DOHH2 (cell line): ENCODE measurements at regions not wholly inside any gene's neighbourhood (a gene's known extent, or its start where the extent isn't known, plus 50 kb on each side); places are given as distances from the start of the nearest gene placed in this dataset.

Experiments used
- H3F3A ChIP-seq: fragments of 200-600 bp; sonication (generic), shearing (Covaris generic); 2 replicates; pipeline ENCODE4 v1.6.0; 2016; ENCODE audit warnings: antibody characterized with exemption, mild to moderate bottlenecking; ENCODE audit not compliant: control insufficient read depth, insufficient read depth
- H3K27ac ChIP-seq: fragments of 200-600 bp; sonication (generic); 2 replicates; pipeline ENCODE4 v1.5.1; 2014; ENCODE audit warnings: low read depth, mild to moderate bottlenecking, low read length, moderate library complexity
- H3K27me3 ChIP-seq: fragments of 200-600 bp; sonication (generic); 2 replicates; pipeline ENCODE4 v1.6.1; 2014; ENCODE audit warnings: mild to moderate bottlenecking, low read length, mixed read lengths; ENCODE audit not compliant: control insufficient read depth
- H3K36me3 ChIP-seq: fragments of 200-600 bp; sonication (generic); 2 replicates; pipeline ENCODE4 v1.6.1; 2014; ENCODE audit warnings: mild to moderate bottlenecking, low read length, moderate library complexity, mixed read lengths; ENCODE audit not compliant: control insufficient read depth
- H3K4me1 ChIP-seq: fragments of 200-600 bp; sonication (generic); 2 replicates; pipeline ENCODE4 v1.6.1; 2014; ENCODE audit warnings: mild to moderate bottlenecking, low read length, mixed read lengths; ENCODE audit not compliant: control insufficient read depth
- H3K4me2 ChIP-seq: fragments of 200-600 bp; sonication (generic); 2 replicates; pipeline ENCODE4 v1.6.0; 2014; ENCODE audit warnings: mild to moderate bottlenecking, low read length, moderate library complexity
- H3K4me3 ChIP-seq: fragments of 200-600 bp; sonication (generic); 2 replicates; pipeline ENCODE4 v1.5.1; 2014; ENCODE audit warnings: mild to moderate bottlenecking, low read length, mixed read lengths
- H3K79me2 ChIP-seq: fragments of 200-600 bp; sonication (generic); 2 replicates; pipeline ENCODE4 v1.6.1; 2014; ENCODE audit warnings: mild to moderate bottlenecking, low read length, mixed read lengths; ENCODE audit not compliant: control insufficient read depth
- H3K9me2 ChIP-seq: fragments of 200-600 bp; sonication (generic); replicated peaks from 2 replicates; pipeline ENCODE4 v1.6.1; 2014; ENCODE audit warnings: mild to moderate bottlenecking, low read length, mixed read lengths; ENCODE audit not compliant: control insufficient read depth
- H3K9me3 ChIP-seq: fragments of 200-600 bp; sonication (generic); 2 replicates; pipeline ENCODE4 v1.6.1; 2014; ENCODE audit warnings: antibody characterized with exemption, low read length, mixed read lengths; ENCODE audit not compliant: control insufficient read depth, insufficient read depth
- H4K20me1 ChIP-seq: fragments of 200-600 bp; sonication (generic); 2 replicates; pipeline ENCODE4 v1.6.0; 2014; ENCODE audit warnings: low read depth, mild to moderate bottlenecking, antibody characterized with exemption, low read length, moderate library complexity; ENCODE audit not compliant: control insufficient read depth, insufficient read depth
- CTCF ChIP-seq: fragments of 200-600 bp; sonication (generic); IDR thresholded peaks from one replicate; pipeline ENCODE4 v1.5.1; 2014; ENCODE audit warnings: antibody characterized with exemption, mild to moderate bottlenecking, low read depth, low read length; ENCODE audit not compliant: poor library complexity, severe bottlenecking
- EZH2phosphoT487 ChIP-seq: fragments of 200-600 bp; sonication (generic); IDR thresholded peaks from 2 replicates; pipeline ENCODE4 v1.6.1; 2017; ENCODE audit warnings: borderline replicate concordance, mild to moderate bottlenecking, antibody characterized with exemption, low read length, moderate library complexity, mixed read lengths

GRCh38 chr22:27666272-27666997 is 135.1 kb downstream of the MN1 start:
- TF ChIP-seq CTCF (no peak), EZH2phosphoT487 (no peak)
- H4K20me1 ChIP-seq, result no peaks in the 10 kb centered on the region

GRCh38 chr22:27667121-27667843 is 134.3 kb downstream of the MN1 start:
- H4K20me1 ChIP-seq, result no peaks in the 10 kb centered on the region
- H3K4me2 ChIP-seq, result no peak overlapping the region
- no peaks in the 10 kb centered on the region for H3K79me2 ChIP-seq
- no peak overlapping the region for H3K27ac ChIP-seq
- H3K27me3 ChIP-seq, result no peaks in the 10 kb centered on the region
- H3K36me3 ChIP-seq, result no peaks in the 10 kb centered on the region
- no peaks in the 10 kb centered on the region for H3K9me2 ChIP-seq
- H3K4me3 ChIP-seq, result no peak overlapping the region
- TF ChIP-seq CTCF (no peak), EZH2phosphoT487 (no peak)
- no peaks in the 10 kb centered on the region for H3K4me1 ChIP-seq
- H3F3A ChIP-seq, result no peaks in the 10 kb centered on the region
- H3K9me3 ChIP-seq, result peaks cover 4% of the 10 kb centered on the region; the same call in 1 of the 2 replicates

More at GRCh38 chr22:27666272-27666997, 135.1 kb downstream of the MN1 start:
- Histone ChIP-seq H3K4me3 (no peak overlapping the region), H3F3A (no peaks in the 10 kb centered on the region), H3K27ac (no peak overlapping the region), H3K9me3 (peaks cover 4% of the 10 kb centered on the region; the same call in 1 of the 2 replicates), H3K79me2 (no peaks in the 10 kb centered on the region), H3K27me3 (no peaks in the 10 kb centered on the region), H3K9me2 (no peaks in the 10 kb centered on the region), H3K36me3 (no peaks in the 10 kb centered on the region), H3K4me2 (no peak overlapping the region), H3K4me1 (no peaks in the 10 kb centered on the region)

GRCh38 chr22:27668828-27669797 is 132.4 kb downstream of the MN1 start:
- Histone ChIP-seq H3K9me2 (no peaks in the 10 kb centered on the region), H3F3A (no peaks in the 10 kb centered on the region), H3K27ac (no peak overlapping the region), H3K4me2 (no peak overlapping the region), H3K9me3 (peaks cover 4% of the 10 kb centered on the region; the same call in 1 of the 2 replicates), H3K36me3 (no peaks in the 10 kb centered on the region), H4K20me1 (no peaks in the 10 kb centered on the region), H3K4me3 (no peak overlapping the region), H3K4me1 (no peaks in the 10 kb centered on the region), H3K27me3 (no peaks in the 10 kb centered on the region), H3K79me2 (no peaks in the 10 kb centered on the region)
- TF ChIP-seq CTCF, result no peak
- no peak for TF ChIP-seq EZH2phosphoT487
